Retinal pigment epithelial cell (primary cell): ENCODE measurements at regions not wholly inside any gene's neighbourhood (a gene's known extent, or its start where the extent isn't known, plus 50 kb on each side); places are given as distances from the start of the nearest gene placed in this dataset.

Experiments
- DNase-seq: peaks from one replicate; pipeline ENCODE4 v3.0.0-alpha.2; 2010; ENCODE audit warnings: low read depth
- H3K4me3 ChIP-seq: 2 replicates; pipeline ENCODE4 v1.5.1; 2011; ENCODE audit warnings: mild to moderate bottlenecking, low read length, control low read depth, moderate library complexity
- TF ChIP-seq, protein P1 (sequence below): conservative IDR thresholded peaks from 2 replicates; pipeline ENCODE4 v1.5.1; 2011; ENCODE audit warnings: low read depth, low read length, control low read depth, inconsistent platforms

DNA sequence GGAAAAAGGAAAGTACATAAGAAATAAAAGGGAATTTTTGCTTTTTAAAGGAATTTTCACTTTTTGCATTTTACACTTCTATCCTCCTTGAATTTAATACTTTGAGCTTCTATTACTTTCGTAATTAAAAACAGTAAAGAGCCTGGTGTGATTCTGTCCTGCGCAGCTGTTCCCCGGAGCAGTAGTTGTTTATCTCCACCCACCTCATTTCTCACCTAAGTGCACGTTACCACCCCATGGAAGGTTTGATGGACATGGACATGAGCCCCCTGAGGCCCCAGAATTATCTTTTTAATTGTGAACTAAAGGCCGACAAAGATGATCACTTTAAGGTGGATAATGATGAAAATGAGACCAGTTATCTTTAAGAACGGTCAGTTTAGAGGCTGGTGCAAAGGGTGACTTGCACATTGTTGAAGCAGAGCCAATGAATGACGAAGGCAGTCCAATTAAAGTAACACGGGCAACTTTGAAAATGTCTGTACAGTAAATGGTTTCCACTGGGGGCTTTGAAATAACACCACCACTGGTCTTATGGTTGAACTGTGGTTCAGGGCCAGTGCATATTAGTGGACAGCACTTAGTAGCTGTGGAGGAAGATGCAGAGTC lies 52.1 kb upstream of the TEX13D start:
- TF ChIP-seq, protein P1, sequence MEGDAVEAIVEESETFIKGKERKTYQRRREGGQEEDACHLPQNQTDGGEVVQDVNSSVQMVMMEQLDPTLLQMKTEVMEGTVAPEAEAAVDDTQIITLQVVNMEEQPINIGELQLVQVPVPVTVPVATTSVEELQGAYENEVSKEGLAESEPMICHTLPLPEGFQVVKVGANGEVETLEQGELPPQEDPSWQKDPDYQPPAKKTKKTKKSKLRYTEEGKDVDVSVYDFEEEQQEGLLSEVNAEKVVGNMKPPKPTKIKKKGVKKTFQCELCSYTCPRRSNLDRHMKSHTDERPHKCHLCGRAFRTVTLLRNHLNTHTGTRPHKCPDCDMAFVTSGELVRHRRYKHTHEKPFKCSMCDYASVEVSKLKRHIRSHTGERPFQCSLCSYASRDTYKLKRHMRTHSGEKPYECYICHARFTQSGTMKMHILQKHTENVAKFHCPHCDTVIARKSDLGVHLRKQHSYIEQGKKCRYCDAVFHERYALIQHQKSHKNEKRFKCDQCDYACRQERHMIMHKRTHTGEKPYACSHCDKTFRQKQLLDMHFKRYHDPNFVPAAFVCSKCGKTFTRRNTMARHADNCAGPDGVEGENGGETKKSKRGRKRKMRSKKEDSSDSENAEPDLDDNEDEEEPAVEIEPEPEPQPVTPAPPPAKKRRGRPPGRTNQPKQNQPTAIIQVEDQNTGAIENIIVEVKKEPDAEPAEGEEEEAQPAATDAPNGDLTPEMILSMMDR, result no peak
- DNase-seq, result no peak

DNA sequence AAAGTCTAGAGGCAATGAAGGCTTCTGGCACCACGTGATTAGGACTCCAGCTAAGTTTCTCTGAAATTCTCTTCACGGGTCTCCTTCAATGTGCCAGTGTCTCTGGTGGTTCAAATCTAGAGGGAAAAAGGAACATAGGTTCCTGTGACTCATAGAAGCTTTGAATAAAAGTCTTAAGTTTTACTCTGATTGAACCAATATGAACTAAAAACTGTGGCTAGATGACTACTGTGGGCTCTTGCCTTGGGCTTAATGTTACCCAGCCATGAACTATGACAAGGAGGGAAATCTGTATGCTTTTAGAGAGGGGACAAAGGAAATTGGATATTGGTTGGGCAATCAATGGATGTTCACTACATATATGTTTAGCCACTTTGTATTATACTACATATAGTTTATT lies 49.9 kb upstream of the TEX13D start:
- TF ChIP-seq, protein P1, result no peak
- no peak overlapping the region for H3K4me3 ChIP-seq
- DNase-seq, result no peak

More for the DNA sequence above, 52.1 kb upstream of the TEX13D start:
- H3K4me3 ChIP-seq, result no peak overlapping the region
